SK-N-SH (cell line): ENCODE measurements at regions not wholly inside any gene's neighbourhood (a gene's known extent, or its start where the extent isn't known, plus 50 kb on each side); places are given as distances from the start of the nearest gene placed in this dataset.

ENCODE experiments used
- CTCF ChIA-PET: fragments of 300-600, 350-600 bp; formaldehyde crosslinking; extraction: SDS; loops from one replicate; lab custom pipeline; 2021; lab: Yijun Ruan, JAX
- POLR2A ChIA-PET: fragments of 350-600 bp; sonication (Branson Sonifier 250); formaldehyde crosslinking; extraction: SDS; loops from one replicate; lab custom pipeline; 2020; ENCODE audit warnings: antibody characterized with exemption, inconsistent platforms; lab: Yijun Ruan, JAX
- DNase-seq: peaks from one replicate; pipeline ENCODE4 v3.0.0; 2012
- H2AFZ ChIP-seq: fragments of 200-600 bp; sonication (generic); 2 replicates; pipeline ENCODE4 v1.8.1; 2016; ENCODE audit warnings: antibody characterized with exemption, mild to moderate bottlenecking, low read depth
- H3F3A ChIP-seq: fragments of 200-600 bp; sonication (generic); replicated peaks from 2 replicates; pipeline ENCODE3; 2016; ENCODE audit warnings: antibody characterized with exemption, mild to moderate bottlenecking; ENCODE audit not compliant: insufficient read depth
- H3K27ac ChIP-seq, 2 experiments: fragments of 200-500 bp in 1 of 2; fragments of 200-600 bp in 1 of 2; sonication (Bioruptor generic) in 1 of 2; sonication (generic), shearing (Covaris generic) in 1 of 2; 2 replicates each; pipeline versions ENCODE4 v1.5.1 to v1.6.1; 2014 to 2016; ENCODE audit warnings: low read depth in 2 of 2, inconsistent platforms in 1 of 2, low read length in 1 of 2, mild to moderate bottlenecking in 1 of 2, mixed read lengths in 1 of 2
- H3K27me3 ChIP-seq: fragments of 200-600 bp; sonication (generic), shearing (Covaris generic); 2 replicates; pipeline ENCODE4 v1.6.1; 2016; ENCODE audit warnings: mixed run types; ENCODE audit not compliant: insufficient read depth
- H3K36me3 ChIP-seq, 2 experiments: fragments of 200-500 bp in 1 of 2; fragments of 200-600 bp in 1 of 2; sonication (Bioruptor generic) in 1 of 2; sonication (generic) in 1 of 2; replicated peaks in 1 of 2; 2 replicates each; pipeline versions ENCODE3 to v1.5.1; 2014 to 2016; ENCODE audit warnings: low read length in 1 of 2, mild to moderate bottlenecking in 1 of 2; ENCODE audit not compliant: insufficient read depth in 2 of 2, control insufficient read depth in 1 of 2
- H3K4me1 ChIP-seq, 2 experiments: fragments of 200-500 bp in 1 of 2; fragments of 200-600 bp in 1 of 2; sonication (Bioruptor generic) in 1 of 2; sonication (generic), shearing (Covaris generic) in 1 of 2; 2 replicates each; pipeline versions ENCODE4 v1.5.1 to v1.6.1; 2014 to 2016; ENCODE audit warnings: low read depth in 1 of 2, low read length in 1 of 2, mixed run types in 1 of 2; ENCODE audit not compliant: insufficient read depth in 2 of 2, control insufficient read depth in 1 of 2
- H3K4me2 ChIP-seq: fragments of 200-600 bp; sonication (generic), shearing (Covaris generic); 2 replicates; pipeline ENCODE4 v1.6.1; 2017; ENCODE audit warnings: mixed run types
- H3K4me3 ChIP-seq, 2 experiments: fragments of 200-500 bp in 1 of 2; fragments of 200-600 bp in 1 of 2; sonication (Bioruptor generic) in 1 of 2; sonication (generic), shearing (Covaris generic) in 1 of 2; 2 replicates each; pipeline versions ENCODE4 v1.5.1 to v1.8.1; 2014 to 2016; ENCODE audit warnings: low read depth in 2 of 2, inconsistent platforms in 1 of 2, low read length in 1 of 2, mild to moderate bottlenecking in 1 of 2, mixed read lengths in 1 of 2, moderate library complexity in 1 of 2
- H3K79me2 ChIP-seq: fragments of 200-600 bp; sonication (generic); 2 replicates; pipeline ENCODE4 v1.8.1; 2017; ENCODE audit warnings: mild to moderate bottlenecking; ENCODE audit not compliant: insufficient read depth
- H3K9ac ChIP-seq: fragments of 200-600 bp; sonication (generic); 2 replicates; pipeline ENCODE4 v1.6.1; 2017; ENCODE audit warnings: mixed run types
- H3K9me2 ChIP-seq: fragments of 200-600 bp; sonication (generic); 2 replicates; pipeline ENCODE4 v1.6.1; 2017; ENCODE audit warnings: mixed run types
- H3K9me3 ChIP-seq: fragments of 200-600 bp; sonication (generic); 2 replicates; pipeline ENCODE4 v1.6.1; 2017; ENCODE audit warnings: mixed run types, mild to moderate bottlenecking, moderate library complexity
- H4K20me1 ChIP-seq: fragments of 200-600 bp; sonication (generic); 2 replicates; pipeline ENCODE4 v1.6.1; 2017; ENCODE audit warnings: mild to moderate bottlenecking, mixed run types; ENCODE audit not compliant: insufficient read depth
- CHD2 ChIP-seq: fragments of 150-350 bp; IDR thresholded peaks from 2 replicates; pipeline ENCODE4 v1.6.1; 2018; ENCODE audit warnings: low read length; ENCODE audit not compliant: partially characterized antibody
- FOXJ3 ChIP-seq: sonication (generic); formaldehyde crosslinking; IDR thresholded peaks from 2 replicates; pipeline ENCODE4 v1.5.1; 2020; ENCODE audit warnings: mild to moderate bottlenecking, missing genetic modification reagents
- GABPA ChIP-seq: IDR thresholded peaks from 2 replicates; pipeline ENCODE4 v1.4.0; 2012; ENCODE audit warnings: low read depth, mild to moderate bottlenecking
- GATA2 ChIP-seq: sonication (generic); formaldehyde crosslinking; IDR thresholded peaks from 2 replicates; pipeline ENCODE4 v1.5.0; 2020; ENCODE audit warnings: mild to moderate bottlenecking, missing genetic modification reagents
- IRF3 ChIP-seq: fragments of 150-350 bp; IDR thresholded peaks from 2 replicates; pipeline ENCODE4 v1.6.1; 2016; ENCODE audit warnings: mild to moderate bottlenecking, low read depth, low read length
- MEF2A ChIP-seq: IDR thresholded peaks from 2 replicates; pipeline ENCODE4 v1.4.0; 2012; ENCODE audit warnings: low read depth, borderline replicate concordance
- MXI1 ChIP-seq: IDR thresholded peaks from 2 replicates; pipeline ENCODE4 v1.6.1; 2012; ENCODE audit warnings: mild to moderate bottlenecking, low read depth, low read length, improper control_type of control experiment
- NFIC ChIP-seq: IDR thresholded peaks from 2 replicates; pipeline ENCODE4 v1.4.0; 2012; ENCODE audit warnings: borderline replicate concordance
- NRF1 ChIP-seq: IDR thresholded peaks from 2 replicates; pipeline ENCODE4 v1.6.1; 2012; ENCODE audit warnings: low read depth, mild to moderate bottlenecking, low read length
- PBX3 ChIP-seq: IDR thresholded peaks from 2 replicates; pipeline ENCODE4; 2012
- POLR2AphosphoS5 ChIP-seq: IDR thresholded peaks from 2 replicates; pipeline ENCODE4 v1.6.1; 2012; ENCODE audit warnings: low read depth, low read length
- RAD21 ChIP-seq: IDR thresholded peaks from 2 replicates; pipeline ENCODE4 v1.6.1; 2012; ENCODE audit warnings: mild to moderate bottlenecking, low read length
- RFX5 ChIP-seq: IDR thresholded peaks from 2 replicates; pipeline ENCODE4 v1.6.1; 2012; ENCODE audit warnings: mild to moderate bottlenecking, improper control_type of control experiment, low read length
- RXRA ChIP-seq: IDR thresholded peaks from 2 replicates; pipeline ENCODE4 v1.4.0; 2012; ENCODE audit warnings: low read depth, mild to moderate bottlenecking, borderline replicate concordance
- SIN3A ChIP-seq: IDR thresholded peaks from 2 replicates; pipeline ENCODE4 v1.6.1; 2012; ENCODE audit warnings: low read depth, mild to moderate bottlenecking, low read length, moderate library complexity, borderline replicate concordance
- USF1 ChIP-seq: IDR thresholded peaks from 2 replicates; pipeline ENCODE4 v1.4.0; 2012; ENCODE audit warnings: low read depth, borderline replicate concordance
- WGBS: methylation state at CpG from one replicate; pipeline ENCODE4 v1.1.6; 2017; ENCODE audit warnings: low lambda C conversion rate; 5-methylcytosine and 5-hydroxymethylcytosine counted together

GRCh38 chr2:82596581-82596980, 1862.5 kb downstream of the SUCLG1 start (continued):
- TF ChIP-seq PBX3 (no peak), USF1 (no peak)
- TF ChIP-seq, all 33 proteins: peak for 0

GRCh38 chr2:82591718-82592117, 1867.4 kb downstream of the SUCLG1 start:
- H3K27me3 ChIP-seq = no peaks in the 10 kb centered on the region
- POLR2A ChIA-PET = no interaction called here
- H3K9ac ChIP-seq = no peak overlapping the region
- no peak overlapping the region for H3K4me3 ChIP-seq
- H3K36me3 ChIP-seq = no peaks in the 10 kb centered on the region
- no peak for DNase-seq
- TF ChIP-seq NFIC (no peak), RXRA (no peak), SIN3A (no peak), MXI1 (no peak), USF1 (no peak), MEF2A (no peak), GABPA (no peak), CHD2 (no peak), RFX5 (no peak), FOXJ3 (CRISPR knock-in tag) (no peak), NRF1 (no peak), GATA2 (no peak), IRF3 (no peak), RAD21 (no peak), POLR2AphosphoS5 (no peak)
- H3K79me2 ChIP-seq = no peaks in the 10 kb centered on the region
- no peak overlapping the region for H2AFZ ChIP-seq
- CTCF ChIA-PET = interaction anchor here (0.7 kb wide), 1 partner anchor 11 kb away, joined by 3 read pairs; no protein-coding TSS in a partner anchor
- H3K27ac ChIP-seq = no peak overlapping the region
- no peak overlapping the region for H3K4me2 ChIP-seq
- H3K9me2 ChIP-seq = no peaks in the 10 kb centered on the region
- no peaks in the 10 kb centered on the region for H3K9me3 ChIP-seq
- 3% methylated on average over 3 of the region's 3 CpGs for WGBS
- H3F3A ChIP-seq = no peaks in the 10 kb centered on the region
- H4K20me1 ChIP-seq = no peaks in the 10 kb centered on the region
- H3K4me1 ChIP-seq = no peaks in the 10 kb centered on the region
